ENCODE measurements at regions not wholly inside any gene's neighbourhood (a gene's known extent, or its start where the extent isn't known, plus 50 kb on each side); places are given as distances from the start of the nearest gene placed in this dataset.

DNA sequence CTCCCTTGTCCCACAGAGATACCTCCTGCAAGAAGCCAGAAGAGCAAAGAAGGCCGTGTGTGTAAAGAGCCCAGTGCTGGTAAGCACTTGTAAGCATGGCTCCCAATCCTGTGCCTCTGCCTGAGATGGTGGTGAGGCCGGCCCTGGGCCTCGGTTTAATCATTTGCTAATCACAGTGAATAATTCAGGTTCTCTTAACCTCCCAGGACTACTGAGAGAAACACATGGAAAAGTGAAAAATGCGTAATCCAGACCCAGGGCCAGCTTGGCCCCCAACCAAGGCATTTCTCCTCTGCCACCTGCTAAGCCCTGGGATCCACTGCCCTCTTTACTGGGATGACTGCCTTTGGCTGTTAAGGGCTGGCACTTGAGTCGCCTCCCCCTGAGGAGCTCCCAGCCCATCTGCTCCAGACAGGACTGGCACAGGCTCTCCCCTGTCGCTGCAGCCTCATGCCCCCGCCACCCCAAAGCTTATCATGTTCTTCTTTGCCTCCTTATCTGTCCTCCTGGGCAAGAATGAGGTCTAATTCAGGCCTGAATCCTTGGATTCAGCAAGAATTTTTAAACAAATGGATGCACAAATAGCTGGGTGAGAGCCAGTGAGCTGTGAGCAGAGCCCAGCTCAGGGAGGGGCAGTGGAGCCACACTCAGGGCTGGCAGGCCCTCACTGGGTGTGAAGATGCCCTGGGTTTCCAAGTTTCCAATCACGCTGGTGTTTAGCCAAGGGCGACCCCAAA, 193.9 kb upstream of the HS6ST1 start:
- TF ChIP-seq POLR2AphosphoS5 (IDR thresholded peaks at IDR 0.05; ENCODE audit: low read depth, low read length) (no peak), TAF1 (IDR thresholded peaks at IDR 0.05; ENCODE audit: low read depth, low read length) (no peak)
